Liver (tissue), 8 donors: ENCODE measurements at regions not wholly inside any gene's neighbourhood (a gene's known extent, or its start where the extent isn't known, plus 50 kb on each side); places are given as distances from the start of the nearest gene placed in this dataset.

Source experiments
- DNase-seq: peaks from one replicate; pipeline ENCODE4 v3.0.0-alpha.2; 2017; ENCODE audit warnings: low spot score
- H3K27ac ChIP-seq, 2 donors: one replicate each; pipeline ENCODE4 v1.7.0; 2013; ENCODE audit warnings: inconsistent platforms in 2 of 2, low read length in 2 of 2, control low read depth in 1 of 2, low read depth in 1 of 2, mild to moderate bottlenecking in 1 of 2
- H3K27me3 ChIP-seq, 4 donors: one replicate each; pipeline versions ENCODE4 v1.6.1 to v1.7.0; 2013; ENCODE audit warnings: low read length in 3 of 4, inconsistent platforms in 1 of 4, mild to moderate bottlenecking in 1 of 4, moderate library complexity in 1 of 4; ENCODE audit not compliant: control insufficient read depth in 4 of 4, insufficient read depth in 4 of 4
- H3K36me3 ChIP-seq, 4 donors: one replicate each; pipeline versions ENCODE4 v1.6.1 to v1.7.0; 2013; ENCODE audit warnings: low read length in 3 of 4, mild to moderate bottlenecking in 3 of 4, low read depth in 1 of 4, moderate library complexity in 1 of 4; ENCODE audit not compliant: control insufficient read depth in 4 of 4, insufficient read depth in 3 of 4
- H3K4me1 ChIP-seq, 4 donors: one replicate each; pipeline versions ENCODE4 v1.6.1 to v1.7.0; 2013; ENCODE audit warnings: low read length in 3 of 4, mild to moderate bottlenecking in 3 of 4, moderate library complexity in 1 of 4; ENCODE audit not compliant: control insufficient read depth in 4 of 4, insufficient read depth in 4 of 4
- H3K4me3 ChIP-seq, 3 donors: one replicate each; pipeline versions ENCODE4 v1.6.1 to v1.7.0; 2013; ENCODE audit warnings: low read length in 3 of 3, control low read depth in 1 of 3, low read depth in 1 of 3, mild to moderate bottlenecking in 1 of 3
- H3K9ac ChIP-seq, 2 donors: one replicate each; pipeline ENCODE4 v1.7.0; 2013; ENCODE audit warnings: low read length in 2 of 2, mild to moderate bottlenecking in 2 of 2, moderate library complexity in 2 of 2, control low read depth in 1 of 2, low read depth in 1 of 2
- H3K9me3 ChIP-seq, 4 donors: one replicate each; pipeline versions ENCODE4 v1.6.1 to v1.7.0; 2013; ENCODE audit warnings: low read length in 3 of 4; ENCODE audit not compliant: control insufficient read depth in 4 of 4
- ATF3 ChIP-seq: IDR thresholded peaks from 2 replicates; pipeline ENCODE4 v1.6.1; 2016; ENCODE audit warnings: antibody characterized with exemption
- CTCF ChIP-seq: fragments of 150-350 bp; IDR thresholded peaks from 2 replicates; pipeline ENCODE4 v1.5.1; 2017; ENCODE audit warnings: improper control_type of control experiment, low read depth, low read length; ENCODE audit not compliant: missing input control
- EGR1 ChIP-seq, 2 donors: IDR thresholded peaks; 2 replicates each; pipeline ENCODE4 v1.6.1; 2016 to 2018; ENCODE audit warnings: antibody characterized with exemption in 2 of 2, low read depth in 2 of 2
- FOXA1 ChIP-seq: IDR thresholded peaks from 2 replicates; pipeline ENCODE4 v1.6.1; 2016; ENCODE audit warnings: antibody characterized with exemption
- FOXA2 ChIP-seq: IDR thresholded peaks from 2 replicates; pipeline ENCODE4 v1.6.1; 2016; ENCODE audit warnings: antibody characterized with exemption
- GABPA ChIP-seq, 2 donors: IDR thresholded peaks in 1 of 2; conservative IDR thresholded peaks in 1 of 2; 2 replicates each; pipeline ENCODE4 v1.6.1; 2016; ENCODE audit warnings: antibody characterized with exemption in 2 of 2, mild to moderate bottlenecking in 1 of 2, moderate library complexity in 1 of 2
- HNF4A ChIP-seq, 2 donors: conservative IDR thresholded peaks; 2 replicates each; pipeline ENCODE4 v1.6.1; 2016; ENCODE audit warnings: antibody characterized with exemption in 2 of 2, mild to moderate bottlenecking in 2 of 2
- HNF4G ChIP-seq: IDR thresholded peaks from 2 replicates; pipeline ENCODE4 v1.6.1; 2016; ENCODE audit warnings: antibody characterized with exemption
- JUND ChIP-seq, 2 donors: IDR thresholded peaks; 2 replicates each; pipeline ENCODE4 v1.6.1; 2016; ENCODE audit warnings: antibody characterized with exemption in 2 of 2
- MAX ChIP-seq: IDR thresholded peaks from 2 replicates; pipeline ENCODE4 v1.6.1; 2016; ENCODE audit warnings: antibody characterized with exemption
- NR2F2 ChIP-seq: IDR thresholded peaks from 2 replicates; pipeline ENCODE4 v1.6.1; 2016; ENCODE audit warnings: antibody characterized with exemption
- RAD21 ChIP-seq, 2 donors: IDR thresholded peaks; 2 replicates each; pipeline ENCODE4 v1.6.1; 2016; ENCODE audit warnings: antibody characterized with exemption in 2 of 2, mild to moderate bottlenecking in 2 of 2
- REST ChIP-seq: IDR thresholded peaks from 2 replicates; pipeline ENCODE4 v1.6.1; 2016; ENCODE audit warnings: antibody characterized with exemption, mild to moderate bottlenecking
- RXRA ChIP-seq, 2 donors: IDR thresholded peaks; 2 replicates each; pipeline ENCODE4 v1.6.1; 2017 to 2018; ENCODE audit warnings: antibody characterized with exemption in 2 of 2, mild to moderate bottlenecking in 1 of 2
- SP1 ChIP-seq: IDR thresholded peaks from 2 replicates; pipeline ENCODE4 v1.6.1; 2018; ENCODE audit warnings: antibody characterized with exemption, mild to moderate bottlenecking
- TAF1 ChIP-seq: conservative IDR thresholded peaks from 2 replicates; pipeline ENCODE4 v1.6.1; 2016; ENCODE audit warnings: antibody characterized with exemption, mild to moderate bottlenecking
- YY1 ChIP-seq: IDR thresholded peaks from 2 replicates; pipeline ENCODE4 v1.6.1; 2016; ENCODE audit warnings: antibody characterized with exemption, mild to moderate bottlenecking
- ZBTB33 ChIP-seq: IDR thresholded peaks from 2 replicates; pipeline ENCODE4 v1.6.1; 2016; ENCODE audit warnings: antibody characterized with exemption
- WGBS: extraction: QIAGEN DNeasy Blood & Tissue Kit; methylation state at CpG from one replicate; pipeline ENCODE4 v1.1.7; 2013; 5-methylcytosine and 5-hydroxymethylcytosine counted together
- donor health status: healthy.
- donor health status: healthy.
- donor health status: healthy.
- donor health status: healthy.
- donor health status: healthy.

- Histone ChIP-seq H3K4me3 (no peak overlapping the region), H3K27me3 (peaks cover 0 to 4% (median 0%) of the 10 kb centered on the region in 4 donors), H3K9ac (no peak overlapping the region), H3K36me3 (no peaks in the 10 kb centered on the region), H3K9me3 (no peaks in the 10 kb centered on the region), H3K4me1 (no peaks in the 10 kb centered on the region), H3K27ac (no peak overlapping the region)
- WGBS: 80% methylated on average over 25 of the region's 25 CpGs
- TF ChIP-seq GABPA (IDR thresholded peaks at IDR 0.05 in 1 of 2, conservative IDR thresholded peaks at IDR 0.05 in 1 of 2) (no peak), SP1 (no peak), REST (no peak), FOXA1 (no peak), YY1 (no peak), CTCF (no peak), MAX (no peak)
- no peak for DNase-seq
Measured at GRCh38 chr4:1570291-1571164, 113.6 kb downstream of the FAM53A start.

- WGBS: 75% methylated on average over 20 of the region's 20 CpGs
- Histone ChIP-seq H3K36me3 (no peaks in the 10 kb centered on the region), H3K27me3 (peaks cover 0 to 4% (median 0%) of the 10 kb centered on the region in 4 donors), H3K9ac (no peak overlapping the region), H3K4me3 (no peak overlapping the region), H3K9me3 (no peaks in the 10 kb centered on the region), H3K27ac (no peak overlapping the region), H3K4me1 (no peaks in the 10 kb centered on the region)
- no peak for DNase-seq
- no peak for TF ChIP-seq FOXA2
- no peak for TF ChIP-seq RXRA (IDR thresholded peaks at IDR 0.05)
- no peak for TF ChIP-seq JUND (IDR thresholded peaks at IDR 0.05)
- TF ChIP-seq ZBTB33: no peak
- no peak for TF ChIP-seq HNF4A (conservative IDR thresholded peaks at IDR 0.05)
- TF ChIP-seq SP1: no peak
- TF ChIP-seq HNF4G: no peak
- no peak for TF ChIP-seq EGR1 (IDR thresholded peaks at IDR 0.05; ENCODE audit: low read depth in 2 of 2)
- no peak for TF ChIP-seq NR2F2
- no peak for TF ChIP-seq REST
- no peak for TF ChIP-seq TAF1
- no peak for TF ChIP-seq GABPA (IDR thresholded peaks at IDR 0.05 in 1 of 2, conservative IDR thresholded peaks at IDR 0.05 in 1 of 2)
- TF ChIP-seq ATF3: no peak
- TF ChIP-seq RAD21 (IDR thresholded peaks at IDR 0.05): no peak
- no peak for TF ChIP-seq MAX
Measured at GRCh38 chr4:1569461-1570151, 114.5 kb downstream of the FAM53A start.
